ENCODE measurements at regions not wholly inside any gene's neighbourhood (a gene's known extent, or its start where the extent isn't known, plus 50 kb on each side); places are given as distances from the start of the nearest gene placed in this dataset.

DNA sequence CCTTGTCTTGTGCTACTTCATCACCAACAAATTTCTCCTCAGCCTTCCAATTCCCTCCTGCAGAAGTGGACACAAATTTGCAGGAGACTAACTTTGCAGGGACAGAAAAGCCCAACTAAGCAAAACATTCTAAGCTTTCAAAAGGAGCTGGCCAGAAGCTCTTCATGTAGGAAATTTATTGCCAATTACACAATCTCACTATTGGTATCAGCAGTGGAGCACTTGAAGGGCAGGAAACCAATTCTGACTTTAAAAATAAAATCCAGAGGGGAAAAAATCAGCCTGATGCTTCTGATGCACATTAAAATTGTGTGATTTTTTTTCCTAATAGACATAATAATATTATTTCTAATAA, 193.3 kb downstream of the LY86 start:
- no peak for TF ChIP-seq POLR2A (IDR thresholded peaks at IDR 0.05)
- TF ChIP-seq, protein P1, sequence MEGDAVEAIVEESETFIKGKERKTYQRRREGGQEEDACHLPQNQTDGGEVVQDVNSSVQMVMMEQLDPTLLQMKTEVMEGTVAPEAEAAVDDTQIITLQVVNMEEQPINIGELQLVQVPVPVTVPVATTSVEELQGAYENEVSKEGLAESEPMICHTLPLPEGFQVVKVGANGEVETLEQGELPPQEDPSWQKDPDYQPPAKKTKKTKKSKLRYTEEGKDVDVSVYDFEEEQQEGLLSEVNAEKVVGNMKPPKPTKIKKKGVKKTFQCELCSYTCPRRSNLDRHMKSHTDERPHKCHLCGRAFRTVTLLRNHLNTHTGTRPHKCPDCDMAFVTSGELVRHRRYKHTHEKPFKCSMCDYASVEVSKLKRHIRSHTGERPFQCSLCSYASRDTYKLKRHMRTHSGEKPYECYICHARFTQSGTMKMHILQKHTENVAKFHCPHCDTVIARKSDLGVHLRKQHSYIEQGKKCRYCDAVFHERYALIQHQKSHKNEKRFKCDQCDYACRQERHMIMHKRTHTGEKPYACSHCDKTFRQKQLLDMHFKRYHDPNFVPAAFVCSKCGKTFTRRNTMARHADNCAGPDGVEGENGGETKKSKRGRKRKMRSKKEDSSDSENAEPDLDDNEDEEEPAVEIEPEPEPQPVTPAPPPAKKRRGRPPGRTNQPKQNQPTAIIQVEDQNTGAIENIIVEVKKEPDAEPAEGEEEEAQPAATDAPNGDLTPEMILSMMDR (IDR thresholded peaks at IDR 0.05), result no peak

Data from heart left ventricle (tissue), 13 donors.